ENCODE measurements at regions not wholly inside any gene's neighbourhood (a gene's known extent, or its start where the extent isn't known, plus 50 kb on each side); places are given as distances from the start of the nearest gene placed in this dataset.

- TF ChIP-seq CTCF (IDR thresholded peaks at IDR 0.05; ENCODE audit: low read length) (no peak), EZH2 (IDR thresholded peaks at IDR 0.05; ENCODE audit: borderline replicate concordance, low read length) (no peak)
Observed at GRCh38 chr5:8458038-8458383, 589.1 kb downstream of the MTRR start.

Measured in OCI-LY1 (cell line).